Fibroblast of mammary gland (primary cell): ENCODE measurements at regions not wholly inside any gene's neighbourhood (a gene's known extent, or its start where the extent isn't known, plus 50 kb on each side); places are given as distances from the start of the nearest gene placed in this dataset.

ENCODE experiments used
- DNase-seq: peaks from one replicate; pipeline ENCODE4 v3.0.0-alpha.2; 2010; ENCODE audit warnings: low read depth
- H3K4me3 ChIP-seq: 2 replicates; pipeline ENCODE4 v1.5.1; 2011; ENCODE audit warnings: low read depth, mild to moderate bottlenecking, low read length, moderate library complexity; ENCODE audit not compliant: control insufficient read depth
- CTCF ChIP-seq: conservative IDR thresholded peaks from 2 replicates; pipeline ENCODE4 v1.5.1; 2011; ENCODE audit warnings: low read depth, low read length, inconsistent platforms; ENCODE audit not compliant: control insufficient read depth, insufficient read depth

- TF ChIP-seq CTCF, result no peak
- H3K4me3 ChIP-seq, result no peak overlapping the region
- no peak for DNase-seq
Measured at GRCh38 chr10:130781623-130782022, 529.9 kb downstream of the TCERG1L start.

GRCh38 chr10:130782467-130782866, 529.1 kb downstream of the TCERG1L start:
- TF ChIP-seq CTCF, result no peak
- no peak overlapping the region for H3K4me3 ChIP-seq
- no peak for DNase-seq

GRCh38 chr10:130784326-130784725, 527.2 kb downstream of the TCERG1L start:
- no peak overlapping the region for H3K4me3 ChIP-seq
- no peak for TF ChIP-seq CTCF
- no peak for DNase-seq

- DNase-seq, result no peak
- H3K4me3 ChIP-seq, result no peak overlapping the region
- no peak for TF ChIP-seq CTCF
Measured at GRCh38 chr10:130786365-130786966, 525.1 kb downstream of the TCERG1L start.

- DNase-seq, result no peak
- no peak overlapping the region for H3K4me3 ChIP-seq
- no peak for TF ChIP-seq CTCF
Measured at GRCh38 chr10:130787243-130787642, 524.3 kb downstream of the TCERG1L start.

- DNase-seq, result no peak
- no peak overlapping the region for H3K4me3 ChIP-seq
- TF ChIP-seq CTCF, result no peak
Measured at GRCh38 chr10:130787821-130788220, 523.7 kb downstream of the TCERG1L start.

- DNase-seq, result no peak
- H3K4me3 ChIP-seq, result no peak overlapping the region
- TF ChIP-seq CTCF, result no peak
Measured at GRCh38 chr10:130790339-130790738, 521.2 kb downstream of the TCERG1L start.
